GM21515 (cell line): ENCODE measurements at regions not wholly inside any gene's neighbourhood (a gene's known extent, or its start where the extent isn't known, plus 50 kb on each side); places are given as distances from the start of the nearest gene placed in this dataset.
"Not testable (repeated sequence)": the region's sequence is repeated elsewhere in the genome, so short reads cannot be mapped to it uniquely, and the experiment has no call there.

Experiments
- ATAC-seq: cut with Tn5 transposase; IDR thresholded peaks from one replicate; pipeline ENCODE4 v1.9.1; 2021; ENCODE audit not compliant: unreplicated experiment

DNA sequence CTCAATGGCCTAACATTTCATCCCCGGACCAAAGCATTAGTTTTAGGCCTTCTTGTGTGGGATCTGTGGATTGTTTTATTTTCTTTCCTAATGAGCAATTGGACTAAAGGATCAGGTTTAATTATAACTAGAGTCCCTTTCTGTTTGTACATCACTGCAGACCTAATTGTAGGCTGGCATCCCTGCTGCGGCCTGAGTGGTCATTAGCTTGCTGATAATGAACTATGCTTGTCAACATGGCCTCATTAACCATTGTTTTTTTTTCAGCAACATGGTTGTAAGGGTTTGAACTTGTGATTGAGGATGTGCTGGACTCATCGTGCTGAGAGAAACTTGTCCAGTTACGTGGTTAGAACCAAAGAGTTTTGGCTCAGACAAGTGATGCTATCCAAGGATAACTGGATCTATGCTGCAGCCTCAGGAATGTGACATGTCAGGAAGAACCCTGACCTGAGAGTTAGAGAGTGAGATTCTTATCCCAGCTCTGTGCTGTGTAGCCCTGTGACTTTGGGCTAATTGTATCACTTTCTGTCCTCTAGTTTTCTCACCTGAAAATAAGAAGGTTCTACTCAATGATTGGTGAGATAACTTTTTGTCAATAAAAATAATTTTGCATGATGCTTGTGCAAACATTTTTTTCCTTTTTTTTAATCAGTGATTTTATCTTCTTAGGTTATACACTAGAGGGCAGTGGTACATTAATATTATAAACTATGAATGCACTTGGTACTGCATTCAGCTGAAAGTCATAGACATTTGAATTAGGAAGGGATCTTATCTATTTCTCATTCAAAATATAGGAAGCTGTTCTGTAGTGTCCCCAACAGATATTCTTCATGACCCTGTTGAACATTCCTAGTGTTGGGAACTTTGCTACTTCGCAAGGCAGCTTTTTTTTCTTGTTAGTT is 140.9 kb downstream of the RNF144B start:
- ATAC-seq: no peak

DNA sequence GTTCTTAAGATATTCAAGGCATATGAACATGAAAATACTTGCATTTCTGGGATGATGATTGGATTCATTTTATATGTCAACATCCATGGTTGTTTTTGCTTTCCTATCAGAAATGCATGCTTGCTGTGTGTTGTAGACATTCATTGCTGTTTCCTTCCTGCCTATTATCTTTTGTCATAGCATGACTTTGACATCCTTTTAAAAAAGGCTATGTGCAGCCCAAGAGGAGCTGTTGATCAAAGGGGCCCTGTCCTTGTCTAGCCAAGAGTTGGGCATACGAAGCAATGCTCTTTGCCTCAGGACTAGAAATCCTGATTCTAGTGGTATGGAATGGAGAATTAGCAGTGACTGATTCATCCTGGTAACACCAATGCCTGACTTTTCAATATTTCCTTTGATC is 143.1 kb downstream of the RNF144B start:
- ATAC-seq: no peak

DNA sequence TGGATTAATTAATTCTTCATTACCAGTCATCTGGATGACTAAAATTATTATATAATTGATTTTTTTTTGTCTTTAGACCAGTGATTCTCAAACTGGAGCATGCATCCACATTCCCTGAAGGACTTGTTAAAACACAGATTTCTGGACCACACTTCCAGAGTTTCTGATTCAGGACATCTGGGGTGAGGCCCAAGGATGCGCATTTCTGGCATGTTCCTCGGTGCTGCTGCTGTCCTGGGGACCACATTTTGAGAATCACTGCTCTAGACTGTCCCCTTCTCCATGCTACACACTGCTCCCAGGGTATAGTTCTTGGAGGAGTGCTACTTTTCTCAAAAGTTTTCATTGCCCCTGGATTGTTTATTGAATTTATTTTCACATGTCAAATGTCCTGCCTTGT is 145.0 kb downstream of the RNF144B start:
- no peak for ATAC-seq

DNA sequence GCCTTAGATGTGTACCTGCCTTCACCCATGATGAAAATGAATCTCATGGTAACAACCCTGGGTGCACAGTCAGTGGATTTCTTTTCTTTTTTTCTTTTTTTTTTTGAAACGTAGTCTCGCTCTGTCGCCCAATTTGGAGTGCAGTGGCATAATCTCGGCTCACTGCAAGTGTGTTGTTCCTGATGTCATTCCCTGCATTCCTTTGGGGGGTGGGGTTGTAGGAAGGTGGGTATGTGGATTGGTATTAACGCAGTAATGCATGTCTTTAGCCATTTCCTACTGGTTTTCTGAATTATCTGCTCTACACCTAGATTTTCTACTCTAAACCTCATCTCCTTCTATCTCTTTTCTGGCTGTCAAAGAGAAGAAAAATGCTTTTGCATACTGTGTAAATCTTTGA is 146.6 kb downstream of the RNF144B start:
- no peak for ATAC-seq

DNA sequence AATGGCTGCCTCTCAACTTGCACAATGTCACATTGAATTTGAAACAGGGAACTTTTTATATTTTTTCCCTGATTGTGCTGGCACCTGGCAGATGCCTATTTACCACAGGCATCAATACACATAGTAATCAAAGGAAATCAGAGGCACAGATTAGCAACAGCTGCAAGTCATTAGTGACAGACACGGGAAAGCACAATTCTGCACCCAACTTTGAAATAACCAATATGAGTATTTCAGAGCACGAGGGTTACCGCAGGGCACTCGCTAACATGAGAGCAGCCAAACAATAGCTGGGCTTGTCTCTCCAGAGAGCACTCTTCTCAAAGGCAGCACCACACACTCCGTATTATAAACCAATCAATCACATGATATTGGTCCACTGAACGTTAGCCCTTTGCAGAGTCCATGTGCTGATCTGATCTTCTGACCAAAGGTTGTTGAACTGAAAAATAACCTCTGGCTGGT is 149.5 kb downstream of the RNF144B start:
- ATAC-seq: no peak

DNA sequence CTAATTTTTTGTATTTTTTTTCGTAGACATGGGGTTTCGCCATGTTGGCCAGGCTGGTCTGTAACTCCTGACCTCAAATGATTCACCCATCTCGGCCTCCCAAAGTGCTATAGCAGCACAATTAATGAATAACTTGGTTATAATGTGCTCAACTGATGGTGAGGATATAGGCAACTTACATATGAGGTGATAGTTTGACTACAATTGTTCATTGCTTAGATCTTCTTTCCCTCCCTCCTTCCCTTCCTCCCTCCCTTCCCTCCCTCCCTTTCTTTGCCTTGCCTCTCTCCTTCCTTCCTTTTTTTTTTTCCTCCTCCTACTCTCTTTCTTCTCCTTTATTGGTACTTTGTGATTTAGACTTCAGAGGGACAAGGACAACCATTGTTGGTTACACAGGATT is 151.2 kb downstream of the RNF144B start:
- no peak for ATAC-seq

DNA sequence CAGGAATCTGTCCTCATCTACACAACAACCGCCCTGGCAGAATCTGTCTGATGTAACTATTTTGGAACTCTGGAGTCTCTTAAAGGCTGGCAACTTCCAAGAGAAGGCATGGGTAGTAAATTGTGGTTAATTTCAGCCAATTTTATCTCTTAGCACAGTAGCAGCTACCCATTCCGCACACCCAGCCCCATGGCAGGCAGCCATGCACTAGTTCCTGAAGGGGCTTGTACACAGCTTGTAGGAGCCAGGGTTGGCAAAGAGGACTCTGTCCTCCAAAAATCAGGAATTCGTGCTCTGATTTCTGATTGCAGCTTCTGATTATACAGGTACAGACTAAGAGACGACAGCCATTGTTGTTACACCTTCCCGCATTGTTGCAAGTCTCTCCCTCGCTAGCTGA is 155.9 kb downstream of the RNF144B start:
- no peak for ATAC-seq

DNA sequence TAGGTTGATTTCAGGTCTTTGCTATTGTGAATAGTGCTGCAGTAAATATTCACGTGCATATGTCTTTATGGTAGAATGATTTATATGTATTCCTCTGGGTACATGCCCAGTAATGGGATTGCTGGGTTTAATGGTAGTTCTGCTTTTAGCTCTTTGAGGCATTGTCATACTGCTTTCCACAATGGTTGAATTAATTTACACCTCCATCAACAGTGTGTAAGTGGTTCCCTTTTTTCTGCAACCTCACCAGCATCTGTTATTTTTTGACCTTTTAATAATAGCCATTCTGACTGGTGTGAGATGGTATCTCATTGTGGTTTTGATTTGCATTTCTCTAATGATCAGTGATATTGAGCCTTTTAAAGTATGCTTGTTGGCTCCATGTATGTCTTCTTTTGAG is 158.0 kb downstream of the RNF144B start:
- not testable (repeated sequence) for ATAC-seq

DNA sequence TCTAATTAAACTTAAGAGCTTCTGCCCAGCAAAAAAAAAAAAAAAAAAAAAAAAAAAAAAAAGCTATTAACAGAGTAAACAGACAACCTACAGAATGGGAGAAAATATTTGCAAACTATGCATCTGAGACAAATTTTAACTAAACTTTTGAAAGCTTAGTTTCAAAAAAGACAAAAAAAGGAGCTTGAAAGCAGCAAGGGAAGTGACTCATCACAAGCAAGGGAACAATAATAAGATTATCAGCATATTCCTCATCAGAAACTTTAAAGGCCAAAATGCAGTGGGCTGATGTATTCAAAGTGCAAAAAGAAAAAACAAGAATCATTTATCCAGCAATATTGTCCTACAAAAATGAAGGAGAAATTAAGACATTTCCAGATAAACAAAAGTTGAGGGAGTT is 158.6 kb downstream of the RNF144B start:
- ATAC-seq: no peak

DNA sequence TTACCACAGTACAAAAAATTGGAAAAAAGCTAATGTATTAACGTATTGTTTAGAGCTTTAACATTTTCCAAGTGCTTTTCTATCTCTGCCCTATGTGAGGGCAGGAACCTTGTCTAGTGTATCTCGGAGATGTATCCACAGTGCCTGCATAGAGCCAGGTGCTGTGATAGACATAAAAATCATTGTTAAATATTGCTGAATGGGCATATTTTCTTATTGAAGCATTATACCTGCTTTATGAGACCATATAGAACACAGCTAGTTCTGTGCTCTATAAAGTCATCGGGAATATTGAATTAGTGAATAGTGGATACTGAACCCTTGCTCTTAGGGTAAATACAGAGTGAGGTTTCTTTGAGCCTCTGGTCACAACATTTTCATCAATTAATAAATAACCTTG is 163.0 kb downstream of the RNF144B start:
- no peak for ATAC-seq

DNA sequence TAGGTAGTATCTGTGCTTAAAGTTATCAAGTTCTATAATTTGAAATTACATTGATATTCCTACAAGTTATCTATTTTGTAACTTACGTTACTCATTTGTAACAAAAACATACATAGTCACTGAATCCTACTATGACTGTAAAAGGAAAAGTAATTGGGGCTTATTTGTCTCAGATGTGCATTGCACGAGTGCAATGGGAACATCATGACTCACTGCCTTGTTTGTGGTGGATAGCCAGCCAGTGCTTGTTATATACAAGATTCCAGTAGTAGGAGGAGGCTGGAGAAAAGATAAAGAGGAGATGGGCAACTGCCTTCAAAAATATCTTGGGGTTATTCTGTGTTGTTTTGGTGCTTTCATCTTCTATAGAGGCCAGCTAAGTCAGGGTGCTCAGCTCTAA is 164.1 kb downstream of the RNF144B start:
- no peak for ATAC-seq

DNA sequence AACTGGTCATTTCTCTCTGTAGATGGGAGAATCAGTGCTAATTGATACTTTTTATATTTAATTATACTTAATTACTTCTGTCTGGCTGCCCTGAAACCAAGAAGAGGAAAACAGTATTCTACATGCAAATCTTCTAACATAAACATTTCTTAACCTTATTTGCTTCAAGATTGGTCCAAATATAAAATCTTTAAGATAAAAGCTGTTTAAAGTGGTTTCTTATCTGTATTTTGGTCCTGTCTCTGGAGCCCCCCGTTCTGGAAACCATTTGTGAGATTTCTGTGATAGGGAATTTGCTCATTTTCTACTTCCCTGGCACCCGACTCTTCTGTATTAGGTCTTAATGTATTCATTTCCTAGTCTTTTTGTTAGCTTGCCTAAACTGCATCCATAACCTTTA is 168.6 kb downstream of the RNF144B start:
- ATAC-seq: no peak

DNA sequence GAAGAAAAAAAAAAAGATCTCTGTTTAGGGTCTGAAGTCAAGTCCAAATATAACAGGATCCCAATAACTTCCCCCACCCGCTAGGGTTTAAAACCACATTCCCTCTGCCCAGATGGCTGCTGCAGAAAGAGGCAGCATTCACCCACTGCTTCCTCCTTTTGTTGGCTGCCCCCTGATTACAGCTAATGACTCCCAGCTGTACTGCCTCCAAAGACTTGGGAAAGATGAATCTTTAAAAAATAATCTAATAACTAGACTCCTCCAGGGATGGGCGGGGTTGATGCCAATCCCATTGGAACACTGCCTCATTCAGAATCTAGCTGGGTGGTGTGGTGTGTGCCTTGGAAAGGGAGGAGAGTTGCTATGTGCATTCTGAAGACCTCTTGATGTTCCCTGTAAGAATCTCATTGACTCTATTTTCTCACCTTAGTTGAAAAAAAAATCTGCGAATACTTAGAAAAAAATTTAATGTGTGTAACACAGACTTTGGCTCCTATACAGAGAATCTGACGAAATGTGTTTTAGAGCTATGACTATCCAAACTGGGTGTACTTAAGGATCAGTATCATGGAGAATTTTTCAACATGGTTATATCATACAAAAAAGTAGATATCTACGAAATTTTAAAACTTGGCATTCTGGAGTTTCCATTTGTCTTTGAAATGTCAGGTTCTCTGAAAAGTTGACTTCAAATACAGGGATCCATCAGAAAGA is 174.0 kb downstream of the RNF144B start:
- no peak for ATAC-seq

DNA sequence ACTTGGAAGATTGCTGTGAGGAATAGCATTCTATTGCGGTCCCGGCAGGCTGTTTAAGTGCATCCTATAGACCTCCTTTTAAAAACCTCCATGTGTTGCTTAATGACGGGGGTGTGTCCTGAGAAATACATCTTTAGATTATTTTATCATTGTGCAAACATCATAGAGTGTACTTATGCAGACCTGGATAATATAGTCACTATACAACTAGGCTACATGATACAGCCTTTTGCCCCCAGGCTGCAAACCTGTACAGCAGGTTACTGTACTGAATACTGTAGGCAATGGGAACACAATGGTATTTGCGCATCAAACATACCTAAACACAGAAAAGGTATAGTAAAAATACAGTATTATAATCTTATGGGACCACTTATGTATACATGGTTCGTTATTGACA is 175.6 kb downstream of the RNF144B start:
- ATAC-seq: no peak

DNA sequence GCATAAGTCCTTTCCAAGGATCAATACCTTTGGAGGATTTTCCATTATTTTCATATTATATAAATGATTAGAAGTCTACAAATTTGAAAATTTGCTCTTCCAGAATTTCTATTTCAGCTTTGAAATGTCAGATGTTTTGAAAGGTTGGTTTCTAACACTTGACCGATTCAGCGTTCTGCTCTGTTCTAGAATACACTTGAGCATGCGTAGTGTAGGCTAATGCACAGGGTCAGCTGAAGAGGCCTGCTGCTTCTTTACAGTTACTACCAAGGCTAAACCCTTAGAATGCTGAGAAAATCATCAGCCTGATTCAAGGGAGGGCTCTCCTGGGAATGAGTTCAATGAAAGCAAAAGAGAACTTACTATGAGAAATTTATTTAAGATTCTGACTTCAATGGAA is 177.6 kb downstream of the RNF144B start:
- ATAC-seq: no peak

DNA sequence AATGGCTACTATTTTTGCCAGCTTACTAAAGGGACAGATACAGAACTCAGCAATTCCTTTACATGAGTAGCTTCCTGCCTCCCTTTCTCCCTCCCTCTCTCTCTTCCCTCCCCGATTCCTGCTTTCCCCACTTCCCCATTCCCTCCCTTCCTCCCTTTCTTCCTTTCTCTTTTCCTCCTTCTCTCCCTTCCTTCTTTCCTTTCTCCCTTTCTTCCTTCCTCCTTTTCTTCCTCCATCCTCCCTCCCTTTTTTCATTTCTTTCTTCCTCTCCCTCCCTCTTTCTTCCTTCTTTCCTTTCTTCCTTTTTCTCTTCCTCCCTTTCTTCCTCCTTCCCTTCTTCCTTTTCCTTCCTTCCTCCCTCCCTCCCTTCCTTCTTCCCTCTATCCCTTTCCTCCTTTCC is 178.1 kb downstream of the RNF144B start:
- ATAC-seq: no peak

DNA sequence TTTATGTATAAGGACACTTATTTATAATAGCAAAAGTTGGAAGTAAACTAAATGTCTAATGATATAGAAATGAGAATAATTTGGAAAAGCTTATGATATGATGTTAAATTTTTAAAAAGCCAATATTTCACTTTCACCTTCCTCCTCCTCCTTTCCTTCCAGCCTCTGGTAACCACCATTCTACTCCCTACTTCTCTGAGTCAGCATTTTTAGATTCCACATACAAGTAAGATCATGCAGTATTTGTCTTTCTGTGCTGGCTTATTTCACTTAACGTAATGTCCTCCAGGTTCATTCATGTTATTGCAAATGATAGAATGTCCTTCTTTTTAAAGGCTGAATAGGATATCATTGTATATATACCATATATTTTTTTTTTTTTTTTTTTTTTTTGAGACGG is 180.2 kb downstream of the RNF144B start:
- ATAC-seq: no peak

DNA sequence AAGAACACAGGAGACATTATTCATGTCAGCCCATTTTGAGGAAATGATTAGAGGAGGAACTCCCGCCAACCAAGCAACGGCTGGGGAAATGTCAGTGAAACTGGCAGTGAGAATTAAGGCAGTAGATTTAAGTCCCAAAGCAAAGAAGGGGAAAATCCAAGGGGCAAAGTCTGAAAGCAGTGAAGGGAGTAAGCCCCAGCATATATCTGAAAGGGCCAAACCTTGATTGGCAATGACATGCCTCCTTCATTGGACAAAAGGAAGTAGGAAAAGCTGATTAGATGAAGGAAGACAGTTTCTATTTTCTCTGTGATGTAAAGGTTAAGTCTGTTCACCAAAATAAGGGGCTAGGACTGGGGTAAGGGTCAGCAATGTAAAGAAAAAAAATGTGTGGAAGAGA is 190.3 kb downstream of the RNF144B start:
- ATAC-seq: no peak

DNA sequence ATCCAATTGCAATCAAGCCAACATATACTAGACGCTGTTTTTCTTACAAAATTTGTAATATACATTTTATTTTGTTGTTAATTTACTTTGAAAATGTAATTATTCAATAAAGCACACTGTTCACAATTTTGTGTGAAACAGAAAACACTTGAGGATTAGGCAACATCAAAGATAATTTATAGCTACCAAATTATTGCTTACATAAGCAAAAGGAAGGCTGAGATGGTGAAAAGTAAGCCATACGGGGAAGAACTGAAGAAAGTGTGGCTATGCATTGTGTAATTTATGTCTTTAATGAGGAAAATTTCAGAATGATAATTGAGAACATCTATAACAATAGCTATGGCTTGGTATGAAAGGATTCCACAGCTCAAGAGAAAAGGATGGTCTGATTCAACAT is 192.0 kb downstream of the RNF144B start:
- ATAC-seq: no peak

DNA sequence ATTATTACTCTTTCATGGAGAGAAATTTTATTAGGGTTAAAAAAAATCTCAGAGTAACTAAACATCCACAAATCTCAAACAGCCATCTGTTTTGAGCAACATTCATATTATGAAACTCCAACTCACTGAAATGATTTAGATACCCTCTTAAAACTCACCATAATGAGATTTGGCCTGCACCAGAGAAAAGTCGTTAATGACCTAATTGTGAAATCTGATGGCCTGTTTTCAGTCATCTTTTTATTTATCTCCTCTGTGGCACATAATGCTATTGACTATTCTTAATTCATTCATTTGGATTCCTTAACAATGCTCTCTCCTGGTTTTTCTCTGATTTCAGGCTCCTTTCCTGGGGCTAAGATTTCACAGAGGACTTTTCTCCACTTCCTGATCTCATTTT is 192.7 kb downstream of the RNF144B start:
- no peak for ATAC-seq

DNA sequence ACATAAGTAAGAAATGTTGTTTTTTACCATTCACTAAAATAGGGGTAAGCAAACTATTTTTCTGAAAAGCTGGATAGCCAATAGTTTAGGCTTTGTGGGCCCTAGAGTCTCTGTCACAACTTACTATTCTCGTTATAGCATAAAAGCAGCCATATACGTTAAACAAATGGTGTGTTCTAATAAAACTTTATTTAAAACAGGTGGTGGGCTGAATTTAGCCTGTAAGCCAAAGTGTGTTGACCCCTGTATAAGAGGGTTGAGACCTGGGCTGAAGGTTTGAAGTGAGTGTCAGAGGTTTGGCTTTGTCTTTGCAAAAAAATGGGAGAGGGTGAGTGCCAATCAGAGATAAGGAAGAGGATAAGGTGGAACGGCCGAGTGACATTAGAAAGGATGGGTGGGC is 197.2 kb downstream of the RNF144B start:
- ATAC-seq: no peak

DNA sequence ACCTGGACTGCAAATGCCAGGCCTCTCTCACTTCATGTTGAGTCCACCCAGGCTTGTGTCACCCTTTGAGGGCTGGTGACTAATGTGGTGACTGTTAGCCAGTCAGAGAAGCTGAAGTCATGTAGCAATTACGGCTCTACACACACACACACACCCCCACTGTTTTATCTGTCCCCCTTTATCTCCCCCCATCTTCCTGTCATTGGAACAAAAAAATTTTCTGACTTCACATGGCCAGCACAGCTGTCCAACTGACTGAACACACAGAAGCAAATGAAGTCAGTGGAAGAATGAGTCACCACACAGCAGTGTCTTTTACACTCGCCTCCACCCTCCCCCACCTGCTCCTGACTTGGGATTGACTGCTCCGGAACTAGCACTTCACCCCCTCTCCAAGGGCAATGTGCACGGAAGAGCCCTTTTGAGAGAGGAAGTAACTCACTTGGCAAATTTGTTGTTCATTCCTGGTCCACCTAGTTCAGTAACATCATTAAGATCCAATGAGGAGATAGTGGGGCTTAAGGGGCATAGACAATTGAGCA is 198.0 kb downstream of the RNF144B start:
- no peak for ATAC-seq
